Kidney (tissue), 13 donors: ENCODE measurements at regions not wholly inside any gene's neighbourhood (a gene's known extent, or its start where the extent isn't known, plus 50 kb on each side); places are given as distances from the start of the nearest gene placed in this dataset.

ENCODE experiments used
- DNase-seq, 5 donors: peaks; one replicate each; pipeline ENCODE4 v3.0.0-alpha.2; 2013 to 2020
- FAIRE-seq: peaks from 2 replicates; lab custom pipeline; 2012; peaks lifted over from hg19 to GRCh38; lab: Jason Lieb, UNC
- H3K27ac ChIP-seq, 2 donors: one replicate each; pipeline ENCODE4 v1.7.0; 2013; ENCODE audit warnings: low read depth in 2 of 2, low read length in 2 of 2, inconsistent platforms in 1 of 2
- H3K27me3 ChIP-seq: one replicate; pipeline ENCODE4 v1.7.1; 2013; ENCODE audit warnings: low read length, inconsistent platforms; ENCODE audit not compliant: control insufficient read depth, insufficient read depth
- H3K36me3 ChIP-seq, 3 donors: one replicate each; pipeline versions ENCODE4 v1.7.0 to v1.7.1; 2013; ENCODE audit warnings: low read length in 3 of 3, control low read depth in 1 of 3, inconsistent platforms in 1 of 3; ENCODE audit not compliant: insufficient read depth in 3 of 3, control insufficient read depth in 2 of 3
- H3K4me1 ChIP-seq, 3 donors: one replicate each; pipeline versions ENCODE4 v1.7.0 to v1.7.1; 2013; ENCODE audit warnings: low read length in 3 of 3, inconsistent platforms in 1 of 3, low read depth in 1 of 3; ENCODE audit not compliant: control insufficient read depth in 2 of 3, insufficient read depth in 2 of 3
- H3K4me3 ChIP-seq, 3 donors: one replicate each; pipeline versions ENCODE4 v1.7.0 to v1.8.1; 2013; ENCODE audit warnings: low read length in 3 of 3, control low read depth in 1 of 3, inconsistent platforms in 1 of 3
- H3K9ac ChIP-seq, 3 donors: one replicate each; pipeline versions ENCODE4 v1.7.0 to v1.7.1; 2013; ENCODE audit warnings: low read length in 3 of 3, control low read depth in 1 of 3, inconsistent platforms in 1 of 3
- H3K9me3 ChIP-seq, 3 donors: one replicate each; pipeline versions ENCODE4 v1.7.0 to v1.7.1; 2013; ENCODE audit warnings: low read length in 3 of 3, control low read depth in 1 of 3, inconsistent platforms in 1 of 3; ENCODE audit not compliant: control insufficient read depth in 2 of 3, insufficient read depth in 1 of 3
- CTCF ChIP-seq: IDR thresholded peaks from 3 replicates; pipeline ENCODE4 v1.5.1; 2012; ENCODE audit warnings: mild to moderate bottlenecking, moderate library complexity, borderline replicate concordance; ENCODE audit not compliant: insufficient read depth; ENCODE audit errors: extremely low read depth
- intact Hi-C: fragments of 100-400 bp; cut with DNase I; formaldehyde crosslinking; loops from one replicate; pipeline ENCODE4 v1.11.1; 2022
- donor health status: control.
- donor health status: control.
- donor health status: control.
- donor health status: control.
- donor health status: control.
- donor health status: DM: yes; HTN: yes; CAD: no.
- donor health status: Normal renal cell carcinoma (clear cell type).

- H3K9me3 ChIP-seq, result no peaks in the 10 kb centered on the region
- no peak for TF ChIP-seq CTCF
- no peaks in the 10 kb centered on the region for H3K36me3 ChIP-seq
- no peaks in the 10 kb centered on the region for H3K27me3 ChIP-seq
- no peak for DNase-seq
- no peak overlapping the region for H3K9ac ChIP-seq
- H3K4me1 ChIP-seq, result peaks cover 0 to 7% (median 0%) of the 10 kb centered on the region in 3 donors
- no peak overlapping the region for H3K4me3 ChIP-seq
- FAIRE-seq, result no peak
- intact Hi-C loops, result no loop called here
- no peak overlapping the region for H3K27ac ChIP-seq
Observed at GRCh38 chr3:139811331-139811730, 123.7 kb upstream of the CLSTN2 start.

GRCh38 chr3:139808201-139808600 is 126.8 kb upstream of the CLSTN2 start:
- intact Hi-C loops, result no loop called here
- Histone ChIP-seq H3K9me3 (no peaks in the 10 kb centered on the region), H3K4me1 (peaks cover 0 to 7% (median 0%) of the 10 kb centered on the region in 3 donors), H3K27ac (no peak overlapping the region), H3K36me3 (no peaks in the 10 kb centered on the region), H3K9ac (no peak overlapping the region), H3K4me3 (no peak overlapping the region), H3K27me3 (no peaks in the 10 kb centered on the region)
- DNase-seq, result no peak
- TF ChIP-seq CTCF, result no peak
- no peak for FAIRE-seq

GRCh38 chr3:139803294-139803693 is 125.5 kb upstream of the NMNAT3 start:
- DNase-seq (no peak), FAIRE-seq (no peak)
- Histone ChIP-seq H3K36me3 (no peaks in the 10 kb centered on the region), H3K27ac (no peak overlapping the region), H3K9ac (no peak overlapping the region), H3K4me1 (no peaks in the 10 kb centered on the region), H3K9me3 (no peaks in the 10 kb centered on the region), H3K4me3 (no peak overlapping the region), H3K27me3 (no peaks in the 10 kb centered on the region)
- intact Hi-C loops, result no loop called here
- no peak for TF ChIP-seq CTCF

DNA sequence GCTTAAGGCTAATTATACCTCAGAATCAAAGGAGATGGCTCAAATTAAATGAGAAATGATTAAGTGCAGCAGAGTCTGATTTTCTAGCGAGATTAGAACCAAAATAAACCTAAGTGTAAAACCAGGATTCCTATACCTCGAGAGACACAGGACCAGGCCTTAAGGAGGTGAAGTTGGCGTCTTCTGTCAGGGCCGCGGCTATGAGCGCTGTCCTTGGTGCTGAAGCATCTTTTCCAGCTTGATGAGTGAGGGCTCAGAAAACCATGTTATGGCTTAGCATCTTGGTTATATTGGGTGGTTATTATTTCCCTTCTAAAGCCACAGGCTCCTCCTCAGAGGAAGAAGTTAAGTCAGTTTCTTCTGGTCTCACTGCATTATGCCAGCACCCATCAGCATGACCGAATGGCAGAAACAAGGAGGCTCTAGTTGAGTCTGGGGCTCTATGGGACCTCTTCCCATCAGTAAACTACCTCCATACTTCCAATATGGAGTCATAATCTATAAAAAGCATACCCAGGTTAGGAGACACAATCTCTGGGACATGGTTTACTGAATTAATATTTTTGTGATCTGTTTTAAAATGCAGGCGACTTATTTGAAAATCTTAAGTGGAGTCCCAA is 120.1 kb upstream of the NMNAT3 start:
- no peaks in the 10 kb centered on the region for H3K9me3 ChIP-seq
- no peaks in the 10 kb centered on the region for H3K36me3 ChIP-seq
- no peak overlapping the region for H3K27ac ChIP-seq
- DNase-seq (peak in 4 of 5 donors; percentile 64 to 86 (median 79)), FAIRE-seq (no peak)
- no peaks in the 10 kb centered on the region for H3K4me1 ChIP-seq
- TF ChIP-seq CTCF, result no peak
- no peaks in the 10 kb centered on the region for H3K27me3 ChIP-seq
- no peak overlapping the region for H3K9ac ChIP-seq
- intact Hi-C loops, result no loop called here
- H3K4me3 ChIP-seq, result no peak overlapping the region
